Peyer's patch (tissue), 4 donors: ENCODE measurements at regions not wholly inside any gene's neighbourhood (a gene's known extent, or its start where the extent isn't known, plus 50 kb on each side); places are given as distances from the start of the nearest gene placed in this dataset.

ENCODE experiments used
- POLR2A ChIP-seq, 2 donors: fragments of 450-650 bp; IDR thresholded peaks; one replicate each; pipeline ENCODE4 v1.5.1; 2017; ENCODE audit warnings: antibody characterized with exemption in 2 of 2, mild to moderate bottlenecking in 2 of 2, moderate library complexity in 2 of 2
- TF ChIP-seq, protein P1 (sequence below), 6 experiments: fragments of 450-650 bp in 4 of 6; fragments of 200-600 bp in 2 of 6; sonication (generic) in 1 of 6; IDR thresholded peaks; one replicate each; pipeline ENCODE4 v1.5.1; 2017 to 2019; ENCODE audit warnings: antibody characterized with exemption in 6 of 6, mild to moderate bottlenecking in 3 of 6, moderate library complexity in 1 of 6

DNA sequence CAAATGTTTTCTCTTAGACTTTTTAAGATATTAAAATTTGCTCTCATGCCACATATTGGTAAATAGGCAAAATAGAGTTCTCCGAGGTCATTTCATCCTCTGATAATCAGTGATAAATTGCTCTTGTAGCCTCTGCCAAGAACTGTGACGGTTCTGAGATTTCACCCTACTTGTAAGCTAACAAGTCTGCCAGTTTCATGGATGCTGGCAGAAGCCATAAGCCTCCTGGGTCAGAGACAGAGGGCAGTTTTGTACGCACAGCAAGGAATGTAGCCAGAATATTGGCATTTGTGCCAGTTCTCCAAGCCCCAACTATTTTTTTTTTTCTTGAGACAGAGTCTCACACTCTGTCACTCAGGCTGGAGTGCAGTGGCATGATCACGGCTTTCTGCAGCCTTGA is 945.0 kb upstream of the WWC1 start:
- TF ChIP-seq, protein P1, sequence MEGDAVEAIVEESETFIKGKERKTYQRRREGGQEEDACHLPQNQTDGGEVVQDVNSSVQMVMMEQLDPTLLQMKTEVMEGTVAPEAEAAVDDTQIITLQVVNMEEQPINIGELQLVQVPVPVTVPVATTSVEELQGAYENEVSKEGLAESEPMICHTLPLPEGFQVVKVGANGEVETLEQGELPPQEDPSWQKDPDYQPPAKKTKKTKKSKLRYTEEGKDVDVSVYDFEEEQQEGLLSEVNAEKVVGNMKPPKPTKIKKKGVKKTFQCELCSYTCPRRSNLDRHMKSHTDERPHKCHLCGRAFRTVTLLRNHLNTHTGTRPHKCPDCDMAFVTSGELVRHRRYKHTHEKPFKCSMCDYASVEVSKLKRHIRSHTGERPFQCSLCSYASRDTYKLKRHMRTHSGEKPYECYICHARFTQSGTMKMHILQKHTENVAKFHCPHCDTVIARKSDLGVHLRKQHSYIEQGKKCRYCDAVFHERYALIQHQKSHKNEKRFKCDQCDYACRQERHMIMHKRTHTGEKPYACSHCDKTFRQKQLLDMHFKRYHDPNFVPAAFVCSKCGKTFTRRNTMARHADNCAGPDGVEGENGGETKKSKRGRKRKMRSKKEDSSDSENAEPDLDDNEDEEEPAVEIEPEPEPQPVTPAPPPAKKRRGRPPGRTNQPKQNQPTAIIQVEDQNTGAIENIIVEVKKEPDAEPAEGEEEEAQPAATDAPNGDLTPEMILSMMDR (IDR thresholded peaks at IDR 0.05) = no peak
- TF ChIP-seq POLR2A (IDR thresholded peaks at IDR 0.05) = no peak
